ENCODE measurements at regions not wholly inside any gene's neighbourhood (a gene's known extent, or its start where the extent isn't known, plus 50 kb on each side); places are given as distances from the start of the nearest gene placed in this dataset.

- H3K4me1 Mint-ChIP-seq (ENCODE audit: low read depth, unreplicated experiment): no peaks in the 10 kb centered on the region
- H3K27me3 Mint-ChIP-seq (ENCODE audit: unreplicated experiment): peaks cover 2% of the 10 kb centered on the region
- no peak for DNase-seq
- H3K4me3 Mint-ChIP-seq (ENCODE audit: unreplicated experiment): no peak overlapping the region
- TF ChIP-seq, protein P1, sequence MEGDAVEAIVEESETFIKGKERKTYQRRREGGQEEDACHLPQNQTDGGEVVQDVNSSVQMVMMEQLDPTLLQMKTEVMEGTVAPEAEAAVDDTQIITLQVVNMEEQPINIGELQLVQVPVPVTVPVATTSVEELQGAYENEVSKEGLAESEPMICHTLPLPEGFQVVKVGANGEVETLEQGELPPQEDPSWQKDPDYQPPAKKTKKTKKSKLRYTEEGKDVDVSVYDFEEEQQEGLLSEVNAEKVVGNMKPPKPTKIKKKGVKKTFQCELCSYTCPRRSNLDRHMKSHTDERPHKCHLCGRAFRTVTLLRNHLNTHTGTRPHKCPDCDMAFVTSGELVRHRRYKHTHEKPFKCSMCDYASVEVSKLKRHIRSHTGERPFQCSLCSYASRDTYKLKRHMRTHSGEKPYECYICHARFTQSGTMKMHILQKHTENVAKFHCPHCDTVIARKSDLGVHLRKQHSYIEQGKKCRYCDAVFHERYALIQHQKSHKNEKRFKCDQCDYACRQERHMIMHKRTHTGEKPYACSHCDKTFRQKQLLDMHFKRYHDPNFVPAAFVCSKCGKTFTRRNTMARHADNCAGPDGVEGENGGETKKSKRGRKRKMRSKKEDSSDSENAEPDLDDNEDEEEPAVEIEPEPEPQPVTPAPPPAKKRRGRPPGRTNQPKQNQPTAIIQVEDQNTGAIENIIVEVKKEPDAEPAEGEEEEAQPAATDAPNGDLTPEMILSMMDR (IDR thresholded peaks at IDR 0.05; ENCODE audit: partially characterized antibody, unreplicated experiment): no peak
- H3K36me3 Mint-ChIP-seq (ENCODE audit: unreplicated experiment): no peaks in the 10 kb centered on the region
- no peak overlapping the region for H3K27ac Mint-ChIP-seq (ENCODE audit: unreplicated experiment)
- no peaks in the 10 kb centered on the region for H3K9me3 Mint-ChIP-seq (ENCODE audit: unreplicated experiment)
These were observed 1110.1 kb downstream of the TBL1XR1 start for GRCh38 chr3:176087066-176087697.

- TF ChIP-seq, protein P1 (IDR thresholded peaks at IDR 0.05; ENCODE audit: partially characterized antibody, unreplicated experiment): no peak
- H3K27me3 Mint-ChIP-seq (ENCODE audit: unreplicated experiment): no peaks in the 10 kb centered on the region
- no peak overlapping the region for H3K4me3 Mint-ChIP-seq (ENCODE audit: unreplicated experiment)
These were observed 1117.5 kb downstream of the TBL1XR1 start for GRCh38 chr3:176079785-176080184.

GRCh38 chr3:176078906-176079305 lies 1118.4 kb downstream of the TBL1XR1 start:
- no peaks in the 10 kb centered on the region for H3K4me1 Mint-ChIP-seq (ENCODE audit: low read depth, unreplicated experiment)
- no peaks in the 10 kb centered on the region for H3K27me3 Mint-ChIP-seq (ENCODE audit: unreplicated experiment)
- H3K36me3 Mint-ChIP-seq (ENCODE audit: unreplicated experiment): no peaks in the 10 kb centered on the region
- no peak overlapping the region for H3K27ac Mint-ChIP-seq (ENCODE audit: unreplicated experiment)
- no peak for DNase-seq
- TF ChIP-seq, protein P1 (IDR thresholded peaks at IDR 0.05; ENCODE audit: partially characterized antibody, unreplicated experiment): no peak
- H3K4me3 Mint-ChIP-seq (ENCODE audit: unreplicated experiment): no peak overlapping the region
- no peaks in the 10 kb centered on the region for H3K9me3 Mint-ChIP-seq (ENCODE audit: unreplicated experiment)

More at GRCh38 chr3:176079785-176080184, 1117.5 kb downstream of the TBL1XR1 start:
- no peaks in the 10 kb centered on the region for H3K4me1 Mint-ChIP-seq (ENCODE audit: low read depth, unreplicated experiment)
- DNase-seq: no peak
- no peaks in the 10 kb centered on the region for H3K36me3 Mint-ChIP-seq (ENCODE audit: unreplicated experiment)
- H3K27ac Mint-ChIP-seq (ENCODE audit: unreplicated experiment): no peak overlapping the region
- no peaks in the 10 kb centered on the region for H3K9me3 Mint-ChIP-seq (ENCODE audit: unreplicated experiment)

GRCh38 chr3:176075491-176075890 lies 1121.8 kb downstream of the TBL1XR1 start:
- Mint-ChIP-seq H3K9me3 (ENCODE audit: unreplicated experiment) (no peaks in the 10 kb centered on the region), H3K27ac (ENCODE audit: unreplicated experiment) (no peak overlapping the region), H3K4me3 (ENCODE audit: unreplicated experiment) (no peak overlapping the region), H3K27me3 (ENCODE audit: unreplicated experiment) (no peaks in the 10 kb centered on the region), H3K36me3 (ENCODE audit: unreplicated experiment) (no peaks in the 10 kb centered on the region), H3K4me1 (ENCODE audit: low read depth, unreplicated experiment) (no peaks in the 10 kb centered on the region)
- no peak for DNase-seq
- TF ChIP-seq, protein P1 (IDR thresholded peaks at IDR 0.05; ENCODE audit: partially characterized antibody, unreplicated experiment): no peak

- H3K4me3 Mint-ChIP-seq (ENCODE audit: unreplicated experiment): no peak overlapping the region
These were observed 1122.2 kb downstream of the TBL1XR1 start for GRCh38 chr3:176075046-176075445.

More at GRCh38 chr3:176075046-176075445, 1122.2 kb downstream of the TBL1XR1 start:
- Mint-ChIP-seq H3K36me3 (ENCODE audit: unreplicated experiment) (no peaks in the 10 kb centered on the region), H3K9me3 (ENCODE audit: unreplicated experiment) (no peaks in the 10 kb centered on the region), H3K27me3 (ENCODE audit: unreplicated experiment) (no peaks in the 10 kb centered on the region), H3K4me1 (ENCODE audit: low read depth, unreplicated experiment) (no peaks in the 10 kb centered on the region), H3K27ac (ENCODE audit: unreplicated experiment) (no peak overlapping the region)
- TF ChIP-seq, protein P1 (IDR thresholded peaks at IDR 0.05; ENCODE audit: partially characterized antibody, unreplicated experiment): no peak
- no peak for DNase-seq

Data from glutamatergic neuron (in vitro differentiated cells).